Muscle of leg (tissue), 3 donors: ENCODE measurements at regions not wholly inside any gene's neighbourhood (a gene's known extent, or its start where the extent isn't known, plus 50 kb on each side); places are given as distances from the start of the nearest gene placed in this dataset.
"Not testable (repeated sequence)": the region's sequence is repeated elsewhere in the genome, so short reads cannot be mapped to it uniquely, and the experiment has no call there.

Experiments
- DNase-seq: peaks from one replicate; pipeline ENCODE4 v3.0.0; 2013
- H3K27ac ChIP-seq: one replicate; pipeline ENCODE4 v1.5.1; 2013; ENCODE audit warnings: mild to moderate bottlenecking, low read length, control low read depth
- H3K27me3 ChIP-seq: one replicate; pipeline ENCODE4 v1.6.1; 2013; ENCODE audit warnings: low read length; ENCODE audit not compliant: control insufficient read depth, insufficient read depth
- H3K36me3 ChIP-seq: one replicate; pipeline ENCODE4 v1.6.1; 2013; ENCODE audit warnings: low read length; ENCODE audit not compliant: control insufficient read depth, insufficient read depth
- H3K4me1 ChIP-seq: one replicate; pipeline ENCODE4 v1.6.1; 2013; ENCODE audit warnings: low read length; ENCODE audit not compliant: control insufficient read depth, insufficient read depth
- H3K4me3 ChIP-seq: one replicate; pipeline ENCODE4 v1.5.1; 2013; ENCODE audit warnings: low read length, control low read depth
- H3K9me3 ChIP-seq: replicated peaks from 2 replicates; pipeline ENCODE4 v1.6.1; 2013; ENCODE audit warnings: low read depth, low read length; ENCODE audit not compliant: control insufficient read depth
- WGBS: methylation state at CpG from one replicate; pipeline ENCODE4 v1.1.5; 2013; ENCODE audit warnings: missing lambda C conversion rate; ENCODE audit not compliant: insufficient coverage; 5-methylcytosine and 5-hydroxymethylcytosine counted together

GRCh38 chr5:61215996-61216395 lies 53.7 kb upstream of the SMIM15 start:
- Histone ChIP-seq H3K4me1 (no peaks in the 10 kb centered on the region), H3K9me3 (no peaks in the 10 kb centered on the region), H3K36me3 (no peaks in the 10 kb centered on the region), H3K27ac (no peak overlapping the region), H3K4me3 (no peak overlapping the region), H3K27me3 (no peaks in the 10 kb centered on the region)
- peak; percentile 40 for DNase-seq
- 36% methylated on average over 2 of the region's 3 CpGs for WGBS

GRCh38 chr5:61216741-61217140 lies 54.5 kb upstream of the SMIM15 start:
- DNase-seq: no peak
- WGBS: no CpG with 5 or more reads among the region's 2 CpGs
- no peaks in the 10 kb centered on the region for H3K27me3 ChIP-seq

DNA sequence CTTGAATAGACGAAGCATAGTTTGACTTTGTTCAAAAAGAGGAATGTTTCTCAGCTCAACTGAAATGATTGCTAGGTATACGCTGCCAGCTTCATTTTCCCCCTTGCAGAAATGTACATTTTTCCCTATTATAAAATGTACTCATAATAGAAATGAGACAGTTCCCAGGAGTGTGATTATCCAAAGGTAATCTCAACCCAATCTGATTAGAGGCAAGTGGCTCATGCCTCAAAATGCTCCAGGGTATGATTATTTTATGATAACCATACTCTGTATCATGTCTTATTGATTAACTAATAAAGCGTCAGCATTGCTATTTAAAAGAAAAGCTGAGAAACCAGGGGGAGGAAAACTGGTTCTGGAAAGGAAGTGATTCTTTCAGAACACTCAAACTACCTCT lies 54.9 kb upstream of the SMIM15 start:
- no peaks in the 10 kb centered on the region for H3K4me1 ChIP-seq
- H3K27ac ChIP-seq: no peak overlapping the region
- no peak for DNase-seq
- H3K4me3 ChIP-seq: no peak overlapping the region
- WGBS: no CpG with 5 or more reads among the region's 3 CpGs
- H3K9me3 ChIP-seq: no peaks in the 10 kb centered on the region
- H3K36me3 ChIP-seq: no peaks in the 10 kb centered on the region
- H3K27me3 ChIP-seq: no peaks in the 10 kb centered on the region

More at GRCh38 chr5:61216741-61217140, 54.5 kb upstream of the SMIM15 start:
- no peaks in the 10 kb centered on the region for H3K36me3 ChIP-seq
- no peaks in the 10 kb centered on the region for H3K4me1 ChIP-seq
- no peak overlapping the region for H3K4me3 ChIP-seq
- H3K27ac ChIP-seq: no peak overlapping the region
- H3K9me3 ChIP-seq: no peaks in the 10 kb centered on the region

DNA sequence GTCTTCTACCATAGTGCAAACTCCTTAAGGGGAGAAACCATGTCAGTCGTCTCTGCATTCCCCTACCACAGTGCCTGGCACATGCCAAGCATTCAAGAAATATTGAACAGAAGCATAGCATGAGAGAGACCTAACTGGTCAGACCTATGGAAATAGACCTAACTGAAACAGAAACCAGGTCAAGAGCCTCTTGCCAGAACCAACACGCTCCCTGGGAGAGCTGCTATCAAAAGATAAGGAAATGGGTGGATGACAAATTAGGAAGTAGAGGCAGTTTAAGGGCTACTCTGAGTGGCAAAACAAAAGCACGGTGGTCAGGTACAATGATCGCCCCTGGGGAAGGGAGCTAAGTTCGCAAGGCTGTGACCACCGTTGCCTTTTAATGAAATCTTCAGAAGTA lies 66.0 kb upstream of the SMIM15 start:
- no peaks in the 10 kb centered on the region for H3K36me3 ChIP-seq
- DNase-seq: no peak
- peaks cover 4% of the 10 kb centered on the region for H3K9me3 ChIP-seq
- peaks cover 3% of the 10 kb centered on the region for H3K4me1 ChIP-seq
- no peak overlapping the region for H3K27ac ChIP-seq
- no peaks in the 10 kb centered on the region for H3K27me3 ChIP-seq
- H3K4me3 ChIP-seq: no peak overlapping the region
- 85% methylated on average over 5 of the region's 6 CpGs for WGBS

GRCh38 chr5:61228691-61229280 lies 66.5 kb upstream of the SMIM15 start:
- 84% methylated on average over 9 of the region's 12 CpGs for WGBS
- H3K4me1 ChIP-seq: peaks cover 3% of the 10 kb centered on the region
- H3K4me3 ChIP-seq: no peak overlapping the region
- H3K27ac ChIP-seq: no peak overlapping the region
- H3K9me3 ChIP-seq: peaks cover 4% of the 10 kb centered on the region
- H3K36me3 ChIP-seq: no peaks in the 10 kb centered on the region
- H3K27me3 ChIP-seq: no peaks in the 10 kb centered on the region
- DNase-seq: no peak

GRCh38 chr5:61229416-61229815 lies 67.1 kb upstream of the SMIM15 start:
- Histone ChIP-seq H3K27me3 (no peaks in the 10 kb centered on the region), H3K9me3 (peaks cover 4% of the 10 kb centered on the region), H3K4me1 (peaks cover 3% of the 10 kb centered on the region), H3K4me3 (no peak overlapping the region), H3K27ac (no peak overlapping the region), H3K36me3 (no peaks in the 10 kb centered on the region)
- WGBS: 60% methylated on average over 6 of the region's 6 CpGs
- no peak for DNase-seq

DNA sequence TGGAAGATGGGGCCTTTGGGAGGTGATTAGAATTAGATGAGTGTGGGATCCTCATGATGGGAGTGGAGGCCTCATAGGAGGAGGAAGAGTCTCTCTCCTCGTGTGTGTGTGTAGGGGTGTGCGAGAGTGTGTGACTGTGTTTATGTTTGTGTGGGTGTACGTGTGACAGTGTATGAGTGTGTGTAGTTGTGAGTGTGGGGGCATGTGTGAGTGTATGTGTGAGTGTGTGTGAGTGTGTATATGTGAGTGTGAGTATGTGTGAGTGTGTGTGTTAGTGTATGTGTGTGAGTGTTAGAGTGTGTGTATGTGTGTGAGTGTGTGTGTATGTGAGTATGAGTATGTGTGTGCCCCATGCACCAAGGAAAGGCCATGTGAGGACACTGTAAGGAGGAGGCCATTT lies 68.2 kb upstream of the SMIM15 start:
- 95% methylated on average over 3 of the region's 3 CpGs for WGBS
- DNase-seq: no peak

DNA sequence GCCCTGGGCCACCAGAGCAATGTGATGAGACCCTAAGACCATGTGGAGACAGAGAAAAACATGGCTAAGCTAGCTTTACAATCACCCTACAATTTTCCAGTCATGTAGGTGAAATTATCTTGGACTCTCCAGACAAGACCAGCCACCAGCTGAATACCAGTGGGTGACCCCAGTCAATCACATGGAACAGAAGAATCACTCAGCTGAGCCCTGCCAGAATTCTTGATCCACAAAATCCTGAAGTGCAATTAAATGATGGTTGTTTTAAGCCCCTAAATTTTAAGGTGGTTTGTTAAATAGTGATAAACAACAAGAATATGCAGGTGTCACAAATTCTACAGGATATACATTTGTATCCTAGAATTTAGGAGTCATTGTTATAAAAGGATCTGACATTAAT lies 69.5 kb upstream of the SMIM15 start:
- H3K4me1 ChIP-seq: peaks cover 3% of the 10 kb centered on the region
- DNase-seq: no peak
- no peak overlapping the region for H3K27ac ChIP-seq
- H3K9me3 ChIP-seq: peaks cover 4% of the 10 kb centered on the region
- H3K36me3 ChIP-seq: no peaks in the 10 kb centered on the region
- H3K27me3 ChIP-seq: no peaks in the 10 kb centered on the region
- H3K4me3 ChIP-seq: no peak overlapping the region

More for the DNA sequence above, 68.2 kb upstream of the SMIM15 start:
- Histone ChIP-seq H3K9me3 (peaks cover 4% of the 10 kb centered on the region), H3K4me3 (no peak overlapping the region), H3K27me3 (no peaks in the 10 kb centered on the region), H3K36me3 (no peaks in the 10 kb centered on the region), H3K27ac (no peak overlapping the region), H3K4me1 (peaks cover 3% of the 10 kb centered on the region)

DNA sequence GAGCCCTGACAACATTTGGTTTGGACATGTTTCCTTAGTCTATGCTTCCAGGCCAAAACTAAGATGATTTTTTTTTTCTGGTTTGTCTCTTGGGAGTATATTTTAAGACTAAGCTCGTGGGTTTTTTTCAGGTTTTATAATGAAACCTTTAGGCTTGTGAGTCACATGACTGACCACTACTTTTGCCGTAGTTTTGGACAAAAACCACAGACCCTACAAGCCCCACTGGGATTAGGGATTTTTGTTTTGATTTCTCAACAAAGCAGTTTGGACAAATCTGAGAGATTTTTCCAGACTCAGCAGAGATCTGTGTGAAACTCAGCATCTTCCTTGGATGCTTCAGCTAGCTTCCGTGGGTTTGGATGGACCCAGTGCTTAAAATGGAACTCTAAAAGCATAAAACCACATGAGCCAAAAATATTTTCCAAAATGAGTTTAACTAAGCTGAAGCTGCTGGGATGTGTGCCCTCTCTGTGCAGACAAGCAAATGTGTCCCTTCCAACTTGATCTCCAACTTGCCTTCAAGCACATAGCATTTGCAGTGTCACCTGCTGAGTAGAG lies 70.3 kb upstream of the SMIM15 start:
- DNase-seq: peak; percentile 45
- Histone ChIP-seq H3K4me3 (no peak overlapping the region), H3K9me3 (peaks cover 4% of the 10 kb centered on the region), H3K27ac (no peak overlapping the region), H3K4me1 (peaks cover 3% of the 10 kb centered on the region), H3K27me3 (no peaks in the 10 kb centered on the region), H3K36me3 (no peaks in the 10 kb centered on the region)
- no CpG with 5 or more reads among the region's 3 CpGs for WGBS

- Histone ChIP-seq H3K4me3 (no peak overlapping the region), H3K9me3 (peaks cover 9% of the 10 kb centered on the region), H3K4me1 (peaks cover 3% of the 10 kb centered on the region), H3K27ac (no peak overlapping the region), H3K27me3 (no peaks in the 10 kb centered on the region), H3K36me3 (no peaks in the 10 kb centered on the region)
- 29% methylated on average over 1 of the region's 4 CpGs for WGBS
- no peak for DNase-seq
These were observed 71.8 kb upstream of the SMIM15 start for GRCh38 chr5:61234019-61234418.

DNA sequence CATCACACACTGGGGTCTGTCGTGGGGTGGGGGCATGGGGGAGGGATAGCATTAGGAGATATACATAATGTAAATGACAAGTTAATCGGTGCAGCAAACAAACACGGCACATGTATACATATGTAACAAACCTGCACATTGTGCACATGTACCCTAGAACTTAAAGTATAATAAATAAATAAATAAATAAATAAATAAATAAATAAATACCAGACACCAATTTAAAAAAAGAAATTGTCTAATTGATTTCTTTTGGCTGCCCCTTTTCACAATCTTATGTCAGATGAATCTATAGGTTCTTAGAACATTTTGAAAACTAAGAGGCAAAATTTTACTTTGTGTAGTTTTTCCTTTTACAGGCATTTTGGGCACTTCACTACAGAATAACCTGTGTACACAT lies 74.4 kb upstream of the SMIM15 start:
- H3K27ac ChIP-seq, H3K4me3 ChIP-seq, H3K36me3 ChIP-seq, DNase-seq, H3K27me3 ChIP-seq, H3K4me1 ChIP-seq, H3K9me3 ChIP-seq: not testable (repeated sequence)
- WGBS: no CpG with 5 or more reads among the region's 3 CpGs
